ENCODE measurements at regions not wholly inside any gene's neighbourhood (a gene's known extent, or its start where the extent isn't known, plus 50 kb on each side); places are given as distances from the start of the nearest gene placed in this dataset.

DNA sequence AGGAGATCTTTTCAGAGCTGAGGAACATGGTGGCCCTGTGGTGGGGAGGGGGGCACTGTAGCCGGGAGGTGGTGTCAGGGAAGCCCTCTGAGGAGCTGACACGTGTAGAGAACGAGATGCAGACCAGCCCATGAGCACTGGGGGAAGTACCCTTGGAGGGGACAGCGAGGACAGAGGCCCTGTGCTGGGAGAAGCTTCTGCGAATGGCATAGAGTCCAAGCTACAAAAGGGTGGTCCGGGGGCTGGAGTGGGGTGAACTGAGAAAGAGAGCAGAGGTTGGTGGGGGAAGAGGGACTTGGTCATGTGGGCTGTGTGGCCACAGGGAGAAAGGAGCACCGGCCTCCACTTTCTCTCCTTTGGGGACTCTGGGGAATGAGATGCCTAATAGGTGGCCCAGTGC, 270.8 kb downstream of the CBLN1 start:
- TF ChIP-seq POLR2AphosphoS5 (IDR thresholded peaks at IDR 0.05; ENCODE audit: borderline replicate concordance, low read depth, low read length) (no peak), EZH2 (IDR thresholded peaks at IDR 0.05) (no peak), FOXP2 (optimal IDR thresholded peaks at IDR 0.05; ENCODE audit: control extremely low read depth, extremely low read length, insufficient read depth) (no peak)
